Testis (tissue), 2 donors: ENCODE measurements at regions not wholly inside any gene's neighbourhood (a gene's known extent, or its start where the extent isn't known, plus 50 kb on each side); places are given as distances from the start of the nearest gene placed in this dataset.

Experiments
- DNase-seq: peaks from one replicate; pipeline ENCODE4 v3.0.0-alpha.2; 2019
- H3K27ac ChIP-seq, 2 donors: fragments of 200-600 bp; sonication (generic); one replicate each; pipeline ENCODE4 v1.5.1; 2019
- H3K27me3 ChIP-seq: fragments of 200-600 bp; sonication (generic); one replicate; pipeline ENCODE4 v1.5.1; 2019
- H3K36me3 ChIP-seq: fragments of 200-600 bp; sonication (generic); one replicate; pipeline ENCODE4 v1.5.1; 2017; ENCODE audit warnings: low read depth; ENCODE audit errors: missing control alignments
- H3K4me1 ChIP-seq: fragments of 200-600 bp; sonication (generic); one replicate; pipeline ENCODE4 v1.5.1; 2019
- H3K4me3 ChIP-seq, 2 donors: fragments of 200-600 bp; sonication (generic); one replicate each; pipeline ENCODE4 v1.5.1; 2017 to 2019
- H3K9me3 ChIP-seq: fragments of 200-600 bp; sonication (generic); one replicate; pipeline ENCODE4 v1.5.1; 2017
- POLR2A ChIP-seq: fragments of 450-650 bp; IDR thresholded peaks from one replicate; pipeline ENCODE4 v1.6.1; 2017; ENCODE audit warnings: antibody characterized with exemption, mild to moderate bottlenecking, moderate library complexity
- WGBS, 2 donors: methylation state at CpG; one replicate each; pipeline ENCODE4 v1.1.5; 2018; 5-methylcytosine and 5-hydroxymethylcytosine counted together
- intact Hi-C: fragments of 100-400 bp; cut with DNase I; formaldehyde crosslinking; loops from one replicate; pipeline ENCODE4 v1.15.1; 2023; ENCODE audit warnings: low total_unique reads
- TF ChIP-seq, protein P1 (sequence below), 3 experiments: fragments of 450-650 bp in 2 of 3; fragments of 200-600 bp in 1 of 3; sonication (generic) in 1 of 3; IDR thresholded peaks; one replicate each; pipeline ENCODE4 v1.5.1; 2016 to 2019; ENCODE audit warnings: antibody characterized with exemption in 3 of 3, mild to moderate bottlenecking in 2 of 3, moderate library complexity in 1 of 3

DNA sequence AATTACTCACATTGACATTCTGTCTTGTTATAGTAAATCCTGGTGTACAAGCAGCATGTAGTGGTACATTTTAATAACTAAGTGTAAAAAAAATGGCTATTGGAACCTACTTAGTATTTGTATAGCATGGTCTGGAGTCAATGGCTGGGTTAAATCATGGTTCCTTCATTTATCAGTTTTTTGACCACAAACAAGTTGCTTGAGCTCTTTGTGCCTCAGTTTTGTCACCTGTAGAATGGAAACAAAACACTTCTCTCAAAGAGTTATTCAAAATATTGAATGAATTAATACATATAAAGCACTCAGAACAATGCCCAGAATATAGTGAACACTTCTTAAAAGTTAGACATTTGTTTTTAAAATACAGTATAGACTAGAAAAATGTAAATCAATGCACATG lies 93.2 kb upstream of the HS3ST5 start:
- Histone ChIP-seq H3K4me3 (no peak overlapping the region), H3K36me3 (no peaks in the 10 kb centered on the region), H3K27me3 (no peaks in the 10 kb centered on the region), H3K9me3 (no peaks in the 10 kb centered on the region), H3K27ac (no peak overlapping the region), H3K4me1 (no peaks in the 10 kb centered on the region)
- intact Hi-C loops, result no loop called here
- TF ChIP-seq, protein P1, sequence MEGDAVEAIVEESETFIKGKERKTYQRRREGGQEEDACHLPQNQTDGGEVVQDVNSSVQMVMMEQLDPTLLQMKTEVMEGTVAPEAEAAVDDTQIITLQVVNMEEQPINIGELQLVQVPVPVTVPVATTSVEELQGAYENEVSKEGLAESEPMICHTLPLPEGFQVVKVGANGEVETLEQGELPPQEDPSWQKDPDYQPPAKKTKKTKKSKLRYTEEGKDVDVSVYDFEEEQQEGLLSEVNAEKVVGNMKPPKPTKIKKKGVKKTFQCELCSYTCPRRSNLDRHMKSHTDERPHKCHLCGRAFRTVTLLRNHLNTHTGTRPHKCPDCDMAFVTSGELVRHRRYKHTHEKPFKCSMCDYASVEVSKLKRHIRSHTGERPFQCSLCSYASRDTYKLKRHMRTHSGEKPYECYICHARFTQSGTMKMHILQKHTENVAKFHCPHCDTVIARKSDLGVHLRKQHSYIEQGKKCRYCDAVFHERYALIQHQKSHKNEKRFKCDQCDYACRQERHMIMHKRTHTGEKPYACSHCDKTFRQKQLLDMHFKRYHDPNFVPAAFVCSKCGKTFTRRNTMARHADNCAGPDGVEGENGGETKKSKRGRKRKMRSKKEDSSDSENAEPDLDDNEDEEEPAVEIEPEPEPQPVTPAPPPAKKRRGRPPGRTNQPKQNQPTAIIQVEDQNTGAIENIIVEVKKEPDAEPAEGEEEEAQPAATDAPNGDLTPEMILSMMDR (IDR thresholded peaks at IDR 0.05), result no peak
- TF ChIP-seq POLR2A, result no peak
- DNase-seq, result no peak

DNA sequence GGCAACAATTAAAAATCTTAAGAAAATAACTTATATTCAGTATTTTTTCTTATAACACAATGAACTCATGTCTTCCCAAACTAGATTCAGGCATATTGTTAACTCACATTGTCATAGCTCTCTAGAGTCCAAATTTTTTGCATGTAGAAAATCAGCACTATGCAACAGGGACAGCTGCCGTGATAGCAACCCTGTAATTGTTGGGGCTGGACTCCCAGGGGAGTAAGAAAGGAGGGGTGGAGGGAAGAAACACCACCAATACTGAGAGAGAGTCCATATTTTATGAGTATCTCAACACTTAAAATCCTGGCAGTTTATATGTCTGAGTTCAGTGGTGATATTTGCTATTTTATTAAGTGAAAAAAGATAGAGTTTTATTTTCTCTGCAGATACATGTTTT lies 89.6 kb upstream of the HS3ST5 start:
- Histone ChIP-seq H3K9me3 (no peaks in the 10 kb centered on the region), H3K4me3 (no peak overlapping the region), H3K27me3 (no peaks in the 10 kb centered on the region), H3K36me3 (no peaks in the 10 kb centered on the region), H3K27ac (no peak overlapping the region), H3K4me1 (no peaks in the 10 kb centered on the region)
- WGBS, 2 donors, result 48% methylated on average over 1 of the region's 1 CpG
- intact Hi-C loops, result no loop called here
- DNase-seq, result no peak
- TF ChIP-seq, protein P1 (IDR thresholded peaks at IDR 0.05), result no peak
- TF ChIP-seq POLR2A, result no peak

DNA sequence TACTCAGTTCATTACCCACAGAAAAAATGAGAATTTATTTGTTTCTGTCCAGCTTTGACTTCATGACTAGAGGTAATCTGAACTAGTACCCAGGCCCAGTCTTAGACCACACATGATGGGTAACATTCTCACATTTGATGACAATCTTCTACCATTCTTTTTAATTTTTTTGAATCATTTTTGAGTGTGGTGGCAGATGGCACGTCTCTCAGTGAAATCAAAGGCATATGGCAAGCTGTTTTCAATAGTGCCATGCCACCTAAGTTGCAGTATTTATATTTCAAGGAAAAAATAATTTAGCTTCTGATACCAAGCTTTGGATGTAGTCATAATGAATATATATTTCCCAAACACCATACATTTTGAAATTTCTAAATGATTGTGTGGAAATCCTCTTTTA lies 88.8 kb upstream of the HS3ST5 start:
- Histone ChIP-seq H3K4me3 (no peak overlapping the region), H3K27ac (no peak overlapping the region), H3K36me3 (no peaks in the 10 kb centered on the region), H3K9me3 (no peaks in the 10 kb centered on the region), H3K27me3 (no peaks in the 10 kb centered on the region), H3K4me1 (no peaks in the 10 kb centered on the region)
- WGBS, 2 donors, result 92 to 100% methylated on average over 1 of the region's 1 CpG
- TF ChIP-seq POLR2A, result no peak
- TF ChIP-seq, protein P1 (IDR thresholded peaks at IDR 0.05), result no peak
- intact Hi-C loops, result no loop called here
- DNase-seq, result no peak

DNA sequence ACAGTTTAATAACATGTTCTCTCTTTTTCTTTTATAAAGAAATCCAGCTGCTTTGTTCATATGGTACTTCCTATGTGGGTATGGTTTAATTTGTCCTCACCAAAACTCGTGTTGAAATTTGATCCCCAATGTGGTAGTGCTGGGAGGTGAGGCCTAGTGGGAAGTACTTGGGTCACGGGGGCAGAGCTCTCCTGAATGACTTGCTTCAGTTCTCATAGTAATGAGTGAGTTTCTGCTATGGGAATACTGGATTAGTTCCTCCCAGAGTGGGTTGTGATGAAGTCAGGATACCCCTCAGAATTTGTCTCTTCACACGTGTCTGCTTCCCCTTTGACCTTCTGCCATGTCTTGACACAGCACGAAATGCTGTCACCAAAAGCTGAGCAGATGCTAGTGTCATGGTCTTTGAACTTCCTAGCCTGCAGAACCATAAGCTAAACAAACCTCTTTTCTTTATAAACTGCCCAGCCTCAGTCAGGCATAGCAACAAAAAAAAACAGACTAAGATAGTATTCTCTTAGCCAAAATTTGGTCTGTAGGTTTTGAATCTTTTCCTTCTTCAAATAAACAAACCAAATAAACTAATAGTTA lies 87.8 kb upstream of the HS3ST5 start:
- Histone ChIP-seq H3K9me3 (no peaks in the 10 kb centered on the region), H3K4me3 (no peak overlapping the region), H3K27me3 (no peaks in the 10 kb centered on the region), H3K4me1 (no peaks in the 10 kb centered on the region), H3K27ac (no peak overlapping the region), H3K36me3 (no peaks in the 10 kb centered on the region)
- no peak for TF ChIP-seq POLR2A
- TF ChIP-seq, protein P1 (IDR thresholded peaks at IDR 0.05), result no peak
- no peak for DNase-seq
- 49 to 52% methylated on average over 4 of the region's 4 CpGs for WGBS, 2 donors
- intact Hi-C loops, result no loop called here

DNA sequence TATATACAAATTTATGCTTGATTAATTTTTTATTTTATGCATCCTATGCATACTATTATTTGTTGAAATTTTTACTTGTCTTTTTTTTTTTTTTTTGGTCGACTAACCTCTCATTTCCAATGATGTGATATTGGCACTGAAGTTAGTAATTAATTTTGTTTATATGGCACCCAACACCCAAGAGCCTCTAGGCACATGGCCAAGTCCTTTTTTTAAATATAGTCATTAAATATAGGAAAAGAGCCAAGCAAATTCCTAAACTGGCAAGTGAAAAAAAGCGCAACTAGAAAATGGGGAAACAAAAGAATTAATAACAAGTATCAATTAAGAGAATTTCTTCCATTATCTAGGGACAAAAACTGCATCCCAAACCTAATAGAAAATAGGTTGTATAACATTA lies 85.5 kb upstream of the HS3ST5 start:
- no peak for DNase-seq

More for the DNA sequence above, 85.5 kb upstream of the HS3ST5 start:
- intact Hi-C loops, result no loop called here
- Histone ChIP-seq H3K4me3 (no peak overlapping the region), H3K36me3 (no peaks in the 10 kb centered on the region), H3K4me1 (no peaks in the 10 kb centered on the region), H3K27me3 (no peaks in the 10 kb centered on the region), H3K9me3 (no peaks in the 10 kb centered on the region), H3K27ac (no peak overlapping the region)
- 71 to 80% methylated on average over 2 of the region's 2 CpGs for WGBS, 2 donors
- no peak for TF ChIP-seq POLR2A
- TF ChIP-seq, protein P1 (IDR thresholded peaks at IDR 0.05), result no peak
